HG03432 (cell line): ENCODE measurements at regions not wholly inside any gene's neighbourhood (a gene's known extent, or its start where the extent isn't known, plus 50 kb on each side); places are given as distances from the start of the nearest gene placed in this dataset.
"Not testable (repeated sequence)": the region's sequence is repeated elsewhere in the genome, so short reads cannot be mapped to it uniquely, and the experiment has no call there.

Experiments
- ATAC-seq: cut with Tn5 transposase; IDR thresholded peaks from one replicate; pipeline ENCODE4 v1.9.1; 2021; ENCODE audit warnings: mild to moderate bottlenecking, moderate library complexity; ENCODE audit not compliant: unreplicated experiment

- no peak for ATAC-seq
These were observed 102.9 kb upstream of the SPATA12 start for GRCh38 chr3:56957522-56957921.

GRCh38 chr3:56956906-56957305, 103.6 kb upstream of the SPATA12 start:
- no peak for ATAC-seq

- no peak for ATAC-seq
These were observed 104.9 kb upstream of the SPATA12 start for GRCh38 chr3:56955492-56956111.

GRCh38 chr3:56954125-56954524, 106.3 kb upstream of the SPATA12 start:
- ATAC-seq, result no peak

- no peak for ATAC-seq
These were observed 107.6 kb upstream of the SPATA12 start for GRCh38 chr3:56952846-56953245.

- ATAC-seq, result no peak
These were observed 108.4 kb upstream of the SPATA12 start for GRCh38 chr3:56952061-56952460.

GRCh38 chr3:56951366-56951765, 109.1 kb upstream of the SPATA12 start:
- ATAC-seq, result no peak

GRCh38 chr3:56945378-56945777, 115.1 kb upstream of the SPATA12 start:
- ATAC-seq, result not testable (repeated sequence)

GRCh38 chr3:56942523-56942922, 117.9 kb upstream of the SPATA12 start:
- no peak for ATAC-seq

- no peak for ATAC-seq
These were observed 119.5 kb upstream of the SPATA12 start for GRCh38 chr3:56940976-56941375.

- ATAC-seq, result no peak
These were observed 120.1 kb upstream of the SPATA12 start for GRCh38 chr3:56940321-56940720.

- no peak for ATAC-seq
These were observed 120.6 kb upstream of the SPATA12 start for GRCh38 chr3:56939834-56940233.

GRCh38 chr3:56938530-56938929, 121.9 kb upstream of the SPATA12 start:
- ATAC-seq, result no peak

GRCh38 chr3:56937580-56937979, 122.9 kb upstream of the SPATA12 start:
- no peak for ATAC-seq

GRCh38 chr3:56935811-56936210, 124.7 kb upstream of the SPATA12 start:
- no peak for ATAC-seq

GRCh38 chr3:56934481-56934880, 126.0 kb upstream of the SPATA12 start:
- ATAC-seq, result not testable (repeated sequence)

GRCh38 chr3:56933803-56934202, 126.7 kb upstream of the SPATA12 start:
- ATAC-seq, result no peak

- no peak for ATAC-seq
These were observed 127.6 kb upstream of the SPATA12 start for GRCh38 chr3:56932866-56933265.

GRCh38 chr3:56931836-56932235, 128.6 kb upstream of the SPATA12 start:
- no peak for ATAC-seq

- no peak for ATAC-seq
These were observed 129.0 kb upstream of the ARHGEF3 start for GRCh38 chr3:56930706-56931105.

- no peak for ATAC-seq
These were observed 128.3 kb upstream of the ARHGEF3 start for GRCh38 chr3:56929809-56930615.

- ATAC-seq, result no peak
These were observed 126.8 kb upstream of the ARHGEF3 start for GRCh38 chr3:56928379-56929068.
